ENCODE measurements at regions not wholly inside any gene's neighbourhood (a gene's known extent, or its start where the extent isn't known, plus 50 kb on each side); places are given as distances from the start of the nearest gene placed in this dataset.
A peak's percentile ranks its signal among the peaks of the same experiment; 100 is the strongest.

GRCh38 chr15:50830477-50831354, 65.2 kb upstream of the SPPL2A start:
- TF ChIP-seq, protein P1, sequence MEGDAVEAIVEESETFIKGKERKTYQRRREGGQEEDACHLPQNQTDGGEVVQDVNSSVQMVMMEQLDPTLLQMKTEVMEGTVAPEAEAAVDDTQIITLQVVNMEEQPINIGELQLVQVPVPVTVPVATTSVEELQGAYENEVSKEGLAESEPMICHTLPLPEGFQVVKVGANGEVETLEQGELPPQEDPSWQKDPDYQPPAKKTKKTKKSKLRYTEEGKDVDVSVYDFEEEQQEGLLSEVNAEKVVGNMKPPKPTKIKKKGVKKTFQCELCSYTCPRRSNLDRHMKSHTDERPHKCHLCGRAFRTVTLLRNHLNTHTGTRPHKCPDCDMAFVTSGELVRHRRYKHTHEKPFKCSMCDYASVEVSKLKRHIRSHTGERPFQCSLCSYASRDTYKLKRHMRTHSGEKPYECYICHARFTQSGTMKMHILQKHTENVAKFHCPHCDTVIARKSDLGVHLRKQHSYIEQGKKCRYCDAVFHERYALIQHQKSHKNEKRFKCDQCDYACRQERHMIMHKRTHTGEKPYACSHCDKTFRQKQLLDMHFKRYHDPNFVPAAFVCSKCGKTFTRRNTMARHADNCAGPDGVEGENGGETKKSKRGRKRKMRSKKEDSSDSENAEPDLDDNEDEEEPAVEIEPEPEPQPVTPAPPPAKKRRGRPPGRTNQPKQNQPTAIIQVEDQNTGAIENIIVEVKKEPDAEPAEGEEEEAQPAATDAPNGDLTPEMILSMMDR (IDR thresholded peaks at IDR 0.05; ENCODE audit: low read depth, low read length), result no peak
- H3K4me3 ChIP-seq (replicated peaks in 1 of 2; ENCODE audit: low read depth in 2 of 2, low read length in 2 of 2), result no peak overlapping the region
- no peak for DNase-seq (ENCODE audit: low read depth in 2 of 2)

DNA sequence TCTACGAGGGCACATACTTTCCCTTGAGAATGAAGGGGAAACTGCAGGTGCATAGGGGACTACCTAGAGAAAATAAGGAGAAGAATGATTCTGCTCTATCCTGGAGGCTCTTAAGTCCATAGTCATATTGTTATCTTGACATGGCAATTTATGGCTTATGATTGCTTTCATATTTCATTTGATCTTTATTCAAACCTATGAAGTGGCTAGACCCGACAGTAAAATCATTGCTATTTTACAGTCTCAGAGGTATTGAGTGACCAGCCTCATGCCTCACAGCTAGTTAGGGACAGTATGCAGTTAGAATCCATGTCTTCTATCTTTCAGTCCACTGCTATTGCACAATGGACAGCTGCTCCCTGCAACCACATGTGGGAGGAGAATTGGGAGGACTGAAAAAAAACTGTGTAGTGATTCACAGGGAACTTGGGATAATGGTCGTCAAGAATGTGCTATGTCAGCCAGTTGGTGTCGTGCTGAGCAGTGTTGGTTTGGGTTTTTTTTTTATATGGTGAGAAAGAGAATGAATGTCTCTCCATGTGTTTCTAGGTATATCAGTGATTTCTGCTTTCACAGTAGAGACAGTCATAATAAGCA, 63.2 kb upstream of the SPPL2A start:
- peak; percentile 84 to 90 for DNase-seq (ENCODE audit: low read depth in 2 of 2)
- TF ChIP-seq, protein P1 (IDR thresholded peaks at IDR 0.05; ENCODE audit: low read depth, low read length), result no peak

GRCh38 chr15:50825946-50826345, 60.4 kb upstream of the SPPL2A start:
- no peak overlapping the region for H3K4me3 ChIP-seq (replicated peaks in 1 of 2; ENCODE audit: low read depth in 2 of 2, low read length in 2 of 2)
- DNase-seq (ENCODE audit: low read depth in 2 of 2), result no peak
- TF ChIP-seq, protein P1 (IDR thresholded peaks at IDR 0.05; ENCODE audit: low read depth, low read length), result no peak

More for the DNA sequence above, 63.2 kb upstream of the SPPL2A start:
- H3K4me3 ChIP-seq (replicated peaks in 1 of 2; ENCODE audit: low read depth in 2 of 2, low read length in 2 of 2), result no peak overlapping the region

DNA sequence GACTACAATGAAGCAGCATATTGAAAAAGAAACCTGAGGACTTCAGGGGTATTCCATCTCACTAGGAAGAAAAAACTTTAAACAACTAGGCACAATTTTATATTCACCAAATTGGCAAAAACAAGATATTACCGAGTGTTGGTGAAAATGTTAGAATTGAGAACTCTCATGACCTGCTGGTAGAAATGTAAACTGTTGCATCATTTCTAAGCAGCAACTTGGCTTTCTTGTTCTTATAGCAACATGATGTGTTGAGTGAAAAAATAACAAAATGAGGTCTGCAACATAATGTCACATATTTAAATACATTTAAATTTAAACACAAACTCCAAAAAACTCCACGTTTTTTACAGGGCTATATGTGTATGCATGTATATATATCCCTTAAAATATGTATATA, 59.0 kb upstream of the SPPL2A start:
- TF ChIP-seq, protein P1 (IDR thresholded peaks at IDR 0.05; ENCODE audit: low read depth, low read length), result no peak
- no peak overlapping the region for H3K4me3 ChIP-seq (replicated peaks in 1 of 2; ENCODE audit: low read depth in 2 of 2, low read length in 2 of 2)
- DNase-seq (ENCODE audit: low read depth in 2 of 2), result no peak

DNA sequence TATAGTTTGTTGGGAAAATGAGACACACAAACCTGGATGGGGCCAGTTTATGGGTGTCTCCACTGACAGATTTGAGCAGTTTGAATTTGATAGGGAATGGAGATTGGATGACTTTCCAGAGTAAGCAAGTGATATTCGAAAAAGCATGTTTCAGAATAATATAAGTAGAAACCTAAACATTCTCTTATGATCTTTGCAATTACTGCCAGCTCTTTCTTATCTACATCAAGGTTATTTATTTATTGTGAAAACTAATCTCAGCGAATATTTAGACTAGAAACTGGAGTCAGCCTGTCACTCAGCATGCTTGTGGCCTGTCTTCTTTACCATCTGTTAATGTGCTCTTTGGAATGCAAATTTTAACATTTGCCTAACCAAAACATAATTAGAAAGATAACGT, 57.8 kb upstream of the SPPL2A start:
- TF ChIP-seq, protein P1 (IDR thresholded peaks at IDR 0.05; ENCODE audit: low read depth, low read length), result no peak
- no peak for DNase-seq (ENCODE audit: low read depth in 2 of 2)
- H3K4me3 ChIP-seq (replicated peaks in 1 of 2; ENCODE audit: low read depth in 2 of 2, low read length in 2 of 2), result no peak overlapping the region

DNA sequence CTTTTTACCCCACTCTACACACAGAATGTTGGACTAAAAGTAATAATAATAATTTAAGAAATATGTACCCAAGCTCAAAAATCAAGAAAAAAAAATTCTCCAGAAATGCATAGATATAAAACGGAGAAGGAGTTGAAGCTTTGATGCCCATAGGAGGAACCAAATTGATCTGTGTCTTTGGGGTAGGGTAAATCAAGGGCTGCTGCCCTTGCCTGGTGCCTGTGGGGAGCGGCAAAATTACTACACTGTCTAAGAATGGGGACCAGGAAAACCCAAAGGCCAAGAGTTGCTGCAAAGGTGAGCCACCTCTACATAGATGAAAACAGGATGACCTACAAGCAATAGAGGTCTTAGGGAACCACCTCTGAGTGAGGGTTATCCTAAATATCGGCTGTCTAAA, 56.0 kb upstream of the SPPL2A start:
- TF ChIP-seq, protein P1 (IDR thresholded peaks at IDR 0.05; ENCODE audit: low read depth, low read length), result no peak
- H3K4me3 ChIP-seq (replicated peaks in 1 of 2; ENCODE audit: low read depth in 2 of 2, low read length in 2 of 2), result no peak overlapping the region
- no peak for DNase-seq (ENCODE audit: low read depth in 2 of 2)

All from cardiac fibroblast (primary cell).